NOMO-1 treated with dmso at 0.1 percent for 144 hours (cell line): ENCODE measurements at regions not wholly inside any gene's neighbourhood (a gene's known extent, or its start where the extent isn't known, plus 50 kb on each side); places are given as distances from the start of the nearest gene placed in this dataset.
"Not testable (repeated sequence)": the region's sequence is repeated elsewhere in the genome, so short reads cannot be mapped to it uniquely, and the experiment has no call there.

Experiments
- DNase-seq: peaks from one replicate; lab custom pipeline; 2025; ENCODE audit not compliant: unreplicated experiment; lab: John Stamatoyannopoulos, UW

DNA sequence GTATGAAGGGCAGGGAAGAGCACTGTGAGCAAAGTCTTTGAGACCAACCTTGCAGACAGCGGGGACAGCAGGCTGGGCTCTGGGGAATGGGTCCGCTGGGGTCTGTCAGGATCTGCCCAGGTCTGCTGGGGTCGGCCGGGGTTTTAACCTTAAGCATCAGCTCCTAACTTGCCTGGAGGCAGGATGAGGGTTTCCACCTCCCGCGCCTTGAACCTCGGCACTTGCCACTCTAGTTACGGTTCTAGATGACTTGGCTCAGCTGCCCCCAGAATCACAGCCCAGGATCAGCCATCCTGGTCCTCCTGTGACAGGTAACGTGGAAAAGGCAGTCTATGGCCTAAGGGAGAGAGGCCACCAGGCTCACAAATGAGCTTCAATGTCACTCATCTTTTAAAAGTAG, 50.4 kb upstream of the CACUL1 start:
- no peak for DNase-seq

DNA sequence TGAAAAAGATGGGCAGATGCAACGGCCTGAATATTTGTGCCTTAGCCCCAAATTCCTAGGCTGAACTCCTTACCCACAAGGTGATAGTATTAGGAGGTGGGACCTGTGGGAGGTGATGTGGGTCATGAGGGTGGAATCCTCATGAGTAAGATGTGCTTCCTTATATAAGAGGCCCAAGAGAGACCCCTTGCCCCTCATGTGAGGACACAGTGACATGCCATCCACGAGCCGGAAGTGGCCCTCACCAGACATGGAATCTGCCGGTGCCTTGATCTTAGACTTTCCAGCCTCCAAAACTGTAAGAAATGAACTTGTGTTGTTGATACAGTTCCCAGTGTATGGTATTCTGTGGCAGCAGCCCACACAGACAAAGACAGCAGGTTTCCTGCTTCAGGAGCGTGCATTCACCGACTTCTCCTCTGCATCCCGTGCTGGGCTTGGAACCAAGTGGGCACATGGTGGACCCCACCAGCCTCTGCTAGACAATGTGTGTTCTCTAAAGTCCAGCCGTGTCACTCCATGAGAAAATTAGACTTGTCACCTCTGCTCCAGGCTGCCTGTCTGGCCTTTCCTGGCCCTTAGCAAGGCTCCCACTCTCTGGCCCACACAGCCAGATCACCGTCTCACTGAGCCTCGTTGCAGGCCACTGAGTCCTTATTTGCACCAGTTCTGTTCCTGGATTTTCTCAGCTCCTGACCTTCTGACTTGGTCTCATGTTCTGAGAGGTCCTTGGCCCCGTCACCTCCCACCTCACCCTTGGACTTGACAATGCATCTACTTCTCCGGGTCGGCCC, 52.9 kb upstream of the CACUL1 start:
- no peak for DNase-seq

DNA sequence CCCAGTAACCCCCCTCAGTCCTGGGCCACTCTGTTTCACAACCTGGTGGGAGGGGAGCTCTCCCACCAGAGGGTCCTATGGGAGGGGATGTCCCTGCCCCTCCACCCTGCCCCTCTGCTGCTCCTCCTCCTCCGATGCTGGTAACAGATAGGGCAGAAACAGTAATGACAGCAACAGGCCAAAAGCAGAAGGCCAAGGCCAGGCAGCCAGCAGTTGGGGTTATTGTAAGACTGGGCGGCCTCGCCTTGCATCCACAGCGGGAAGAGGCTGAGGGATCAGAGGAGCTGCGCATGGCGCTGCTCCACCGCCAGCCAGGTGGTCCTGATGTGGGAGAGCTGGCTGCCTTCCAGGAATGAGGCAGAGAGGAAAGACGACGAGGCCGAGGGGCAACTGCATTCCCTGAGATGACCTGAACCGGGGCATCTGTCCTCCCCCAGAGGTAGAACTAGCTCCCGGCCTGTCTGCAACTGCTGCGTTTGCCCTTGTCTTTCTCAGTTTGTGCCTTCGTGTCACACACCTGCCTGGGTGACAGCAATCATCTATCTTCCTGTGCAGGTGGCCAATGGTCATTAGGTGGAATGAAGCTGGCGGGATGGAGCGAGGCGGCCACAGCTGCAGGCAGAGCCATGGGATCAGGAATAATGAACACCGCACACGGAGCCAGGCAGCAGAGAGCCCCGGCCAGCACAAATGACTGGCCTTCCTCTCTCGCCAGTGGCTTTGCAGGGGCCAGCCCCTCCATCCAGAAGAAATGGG, 54.0 kb upstream of the CACUL1 start:
- DNase-seq: no peak

DNA sequence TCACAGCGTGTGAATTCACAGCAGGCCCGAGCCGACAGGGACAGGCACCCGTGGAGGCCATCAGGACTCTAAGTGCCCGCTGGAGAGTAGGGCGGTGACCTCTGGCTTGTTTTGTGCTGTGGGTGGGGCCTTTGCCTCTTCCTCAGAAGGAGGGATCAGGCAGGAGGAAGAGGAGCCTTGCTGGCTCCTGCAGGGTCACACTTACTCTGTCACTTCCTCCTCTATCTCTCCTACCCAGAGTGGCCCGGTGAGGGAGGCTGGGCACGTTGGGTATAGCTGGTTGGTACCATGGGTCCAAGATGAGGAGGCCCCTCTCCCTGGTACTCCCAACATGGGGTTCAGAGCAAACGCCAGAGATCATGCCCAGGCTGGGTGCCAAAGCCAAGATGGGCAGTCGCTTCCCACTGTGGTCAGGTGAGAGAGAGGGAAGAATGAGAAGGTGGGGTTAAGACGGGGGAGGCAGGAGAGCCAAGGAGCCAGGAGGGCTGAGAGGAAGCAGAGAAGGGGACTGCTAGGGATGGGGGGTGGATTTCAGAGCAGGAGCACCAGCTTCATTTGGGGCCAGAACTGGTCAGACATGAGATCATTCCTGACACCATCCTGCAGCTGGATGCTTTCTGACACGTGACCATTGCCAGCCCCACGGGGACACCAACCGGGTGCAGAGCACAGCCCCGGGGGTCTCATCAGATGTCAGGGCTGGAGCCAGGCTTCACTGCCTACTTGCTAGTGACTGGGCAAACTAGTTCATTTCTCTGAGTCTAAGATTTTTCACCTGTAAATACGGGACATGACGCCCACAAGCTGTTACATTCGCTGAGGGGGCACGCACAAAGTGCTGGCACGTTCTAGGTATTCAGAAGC, 54.8 kb upstream of the CACUL1 start:
- peak; percentile 17 for DNase-seq

DNA sequence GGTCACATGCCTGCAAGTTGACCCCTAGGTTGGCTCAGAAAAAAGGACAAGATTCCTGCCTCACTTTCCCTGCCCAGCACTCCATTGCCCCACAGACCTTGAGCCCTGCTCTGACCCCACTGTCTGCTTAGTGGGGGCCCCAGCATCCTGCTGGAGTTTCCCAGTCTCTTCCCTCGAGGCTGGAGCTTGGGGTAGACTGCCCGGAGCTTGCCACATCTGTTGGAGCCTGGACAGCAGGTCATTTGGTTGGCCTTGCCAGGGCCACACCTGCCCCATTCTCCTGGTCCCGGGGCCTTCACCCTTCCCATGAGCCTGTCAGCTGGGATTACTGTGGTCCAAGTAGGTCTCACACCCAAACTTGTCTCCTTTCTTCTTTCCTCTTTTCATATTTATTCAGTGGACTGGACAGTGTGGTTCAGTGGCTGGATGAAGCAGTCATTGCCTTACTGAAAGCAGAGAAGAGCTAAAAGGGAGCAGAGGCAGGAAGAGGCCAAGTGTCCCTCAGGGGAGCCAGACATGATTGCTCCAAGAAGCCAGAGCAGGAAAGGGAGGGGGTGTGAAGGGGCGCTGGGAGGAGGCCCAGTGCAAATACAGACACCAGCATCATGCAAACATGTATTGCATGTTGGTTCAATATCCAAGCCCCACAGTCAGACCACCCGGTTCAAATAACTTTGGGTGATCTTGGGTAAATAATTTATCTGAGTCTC, 56.2 kb upstream of the CACUL1 start:
- DNase-seq: no peak

DNA sequence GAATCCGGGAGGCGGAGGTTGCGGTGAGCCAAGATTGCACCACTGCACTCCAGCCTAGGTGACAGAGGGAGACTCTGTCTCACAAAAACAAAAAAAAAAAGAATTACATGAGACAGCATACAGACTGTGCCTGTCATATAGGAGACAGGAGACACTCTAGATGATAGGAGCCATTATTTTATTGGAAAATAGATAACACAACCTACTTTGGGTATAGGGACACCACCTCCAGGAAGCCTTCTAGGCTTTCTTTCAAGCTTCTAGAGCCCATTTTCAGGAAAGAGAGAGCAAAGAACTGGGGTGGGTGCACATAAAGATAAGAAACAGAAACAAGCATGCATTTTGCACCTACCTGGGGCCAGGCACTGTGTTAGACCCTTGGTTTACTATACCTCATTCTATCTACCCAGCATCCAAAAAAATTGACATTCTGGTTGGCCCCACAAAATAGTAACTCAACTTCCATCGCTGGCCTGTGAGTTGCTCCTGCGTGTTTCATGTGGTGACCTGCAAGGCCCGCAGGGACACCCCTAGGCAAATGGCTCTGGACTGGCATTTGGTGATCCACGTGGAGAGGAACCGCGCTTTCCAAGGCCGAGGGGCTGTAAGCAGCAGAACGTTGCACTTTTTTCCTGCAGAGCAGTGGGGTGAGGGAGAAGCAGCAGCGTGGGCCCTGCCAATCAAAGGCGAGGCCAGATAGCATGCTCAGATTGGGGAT, 57.1 kb upstream of the CACUL1 start:
- no peak for DNase-seq

DNA sequence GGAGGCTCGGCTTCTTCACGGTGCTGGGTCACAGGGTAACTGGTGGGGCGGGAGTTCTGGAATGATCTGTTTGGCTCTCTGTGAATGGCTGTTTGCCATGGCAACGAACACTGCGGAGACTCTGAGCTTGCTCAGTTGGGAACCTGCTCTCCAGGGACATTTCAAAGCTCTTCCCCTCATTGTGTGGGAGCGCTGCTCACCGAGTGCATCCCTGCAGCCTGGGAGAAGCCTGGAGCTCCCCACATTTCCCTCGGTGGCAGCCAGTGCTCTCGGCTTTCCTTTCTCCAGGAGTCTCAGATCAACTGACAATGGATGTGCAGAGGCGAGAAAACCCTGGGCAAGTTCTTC, 57.6 kb upstream of the CACUL1 start:
- no peak for DNase-seq

DNA sequence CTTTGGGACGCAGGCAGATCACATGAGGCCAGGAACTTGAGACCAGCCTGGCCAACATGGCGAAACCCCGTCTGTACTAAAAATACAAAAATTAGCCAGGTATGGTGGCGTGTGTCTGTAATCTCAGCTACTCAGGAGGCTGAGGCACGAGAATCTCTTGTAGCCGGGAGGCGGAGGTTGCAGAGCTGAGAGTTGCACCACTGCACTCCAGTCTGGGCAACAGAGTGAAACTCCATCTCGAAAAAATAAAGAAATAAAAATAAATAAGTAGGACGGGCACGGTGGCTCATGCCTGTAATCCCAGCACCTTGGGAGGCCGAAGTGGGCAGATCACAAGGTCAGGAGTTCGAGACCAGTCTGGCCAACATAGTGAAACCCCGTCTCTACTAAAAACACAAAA, 58.2 kb upstream of the CACUL1 start:
- DNase-seq: not testable (repeated sequence)

DNA sequence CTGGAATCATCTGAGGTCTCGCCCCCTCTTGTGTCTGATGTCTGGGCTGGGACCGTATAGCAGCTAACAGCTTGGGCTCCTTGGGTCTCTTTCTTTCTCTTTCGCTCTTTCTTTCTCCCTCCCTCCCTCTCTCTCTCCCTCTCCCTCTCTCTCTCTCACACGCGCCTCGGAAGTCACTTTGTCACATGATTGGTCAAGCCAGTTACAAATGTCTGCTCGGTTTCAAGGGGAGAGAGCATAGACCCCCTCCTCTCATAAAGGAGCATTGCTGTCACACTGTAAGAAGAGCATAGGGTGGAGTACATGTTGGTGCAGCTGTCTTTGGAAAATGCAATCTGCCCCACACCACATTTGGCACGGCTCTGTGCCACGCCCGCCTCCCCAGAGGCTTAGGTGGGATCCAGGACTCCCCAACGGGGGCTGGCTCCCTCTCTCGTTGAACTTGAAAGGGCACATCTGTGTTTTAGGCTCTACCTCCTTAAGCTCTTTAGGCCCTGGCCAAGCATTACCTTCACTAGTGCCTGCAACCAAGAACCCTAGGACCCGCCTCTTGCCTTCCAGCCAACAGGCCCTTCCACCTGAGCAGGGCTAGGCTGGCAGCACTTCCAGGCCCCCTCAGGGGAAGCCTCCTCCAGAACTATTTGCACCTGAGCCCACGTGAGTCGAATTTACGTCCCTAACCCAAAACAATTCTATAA, 61.9 kb upstream of the CACUL1 start:
- no peak for DNase-seq

DNA sequence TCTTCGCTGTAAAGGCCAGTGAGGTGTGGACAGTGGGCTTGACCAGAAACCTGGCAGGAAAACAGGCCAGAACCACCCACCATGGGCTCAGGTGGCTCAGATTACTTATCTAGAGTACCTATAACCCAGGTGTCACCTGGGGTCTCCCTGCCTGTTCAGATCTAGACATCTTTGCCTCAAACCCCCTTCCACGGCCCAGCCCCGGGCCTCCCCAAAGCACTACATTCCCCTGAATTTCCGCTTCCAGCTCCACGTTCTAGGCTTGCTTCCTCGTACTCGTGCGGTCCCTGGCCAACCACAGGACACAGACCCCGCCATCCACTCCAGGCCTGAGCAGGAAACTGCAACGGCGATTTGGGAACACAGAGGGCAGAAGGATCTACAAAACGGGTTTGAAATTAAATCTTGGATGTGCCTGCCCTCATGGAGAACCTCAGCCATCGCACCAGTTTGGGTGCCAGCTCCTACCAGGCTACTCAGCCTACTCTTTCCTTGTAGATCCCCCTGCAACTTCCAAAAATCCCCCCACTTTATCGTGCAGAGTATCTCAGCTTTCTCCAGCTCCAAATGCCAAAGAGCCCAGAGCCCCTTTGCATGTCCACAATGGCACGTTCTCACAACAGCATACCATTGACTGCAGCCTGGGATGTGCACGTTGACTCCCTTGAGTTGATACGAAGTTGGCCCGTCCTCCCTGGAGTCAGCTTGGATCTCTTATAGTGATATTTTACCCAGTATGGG, 62.7 kb upstream of the CACUL1 start:
- no peak for DNase-seq

DNA sequence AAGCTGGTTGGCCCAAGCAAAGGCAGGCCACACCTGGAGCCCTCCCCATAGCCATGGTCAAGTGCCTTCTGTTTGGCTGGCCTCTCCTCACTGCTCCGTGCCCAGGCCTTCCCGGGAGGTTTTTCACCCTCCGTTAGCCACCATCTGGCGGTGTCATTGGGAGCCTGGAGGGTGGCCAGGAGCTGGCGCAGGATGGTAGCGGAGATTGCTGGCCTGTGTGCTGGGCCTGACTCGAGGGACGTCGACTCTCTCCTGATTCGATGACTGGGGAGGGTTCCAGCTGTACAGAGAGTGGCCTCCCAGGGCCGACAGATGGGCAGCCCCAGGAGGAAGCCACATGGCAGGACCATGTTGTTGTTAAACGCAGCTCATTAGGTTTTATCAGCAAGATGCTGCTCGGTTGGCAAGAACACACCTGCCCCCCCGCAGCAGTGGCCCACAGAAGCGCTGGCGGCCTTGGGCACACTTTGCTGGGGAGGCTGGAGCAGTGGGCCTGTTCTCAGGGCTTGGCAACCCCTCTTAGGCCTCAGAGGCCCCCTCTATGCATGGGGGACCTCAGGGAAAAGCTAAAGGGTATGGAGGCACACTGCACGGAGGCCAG, 64.0 kb upstream of the CACUL1 start:
- DNase-seq: no peak

DNA sequence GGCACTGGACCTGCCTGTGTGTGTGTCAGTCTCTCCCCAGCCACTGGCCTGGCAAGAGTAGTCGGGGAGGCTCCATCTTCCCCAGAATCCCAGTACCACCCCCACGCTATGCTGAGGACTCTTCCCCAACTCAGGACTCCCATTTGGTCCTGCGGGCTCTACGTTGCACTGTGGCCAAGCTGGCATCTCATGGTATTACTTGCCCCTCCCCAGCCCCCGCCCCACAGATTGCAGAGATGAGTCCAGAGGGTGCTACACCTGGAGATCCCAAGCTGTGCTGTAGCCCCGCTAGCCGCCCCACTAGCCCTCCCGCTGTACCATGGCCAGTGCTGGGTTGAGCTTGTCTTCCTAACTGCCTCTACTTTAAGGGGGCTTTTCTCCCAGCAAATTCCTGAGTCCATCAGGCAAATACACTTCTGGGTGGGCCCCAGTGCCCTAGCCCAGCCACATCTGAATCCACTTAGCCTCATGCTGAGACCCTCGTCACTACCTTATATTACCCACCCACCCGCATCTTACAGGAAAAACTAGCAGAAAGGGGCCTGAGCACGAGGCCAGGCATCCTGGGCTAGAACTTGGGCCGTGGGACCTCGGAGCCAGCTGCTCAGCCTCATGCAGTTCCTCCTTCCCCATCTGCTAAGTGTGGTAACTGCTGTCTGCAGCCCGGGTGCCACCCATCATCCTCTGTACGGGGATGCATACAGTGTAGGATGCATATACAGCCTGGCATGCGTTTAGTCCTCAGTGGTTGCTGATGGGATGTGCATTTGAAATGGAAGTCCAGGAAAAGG, 65.8 kb upstream of the CACUL1 start:
- DNase-seq: no peak

DNA sequence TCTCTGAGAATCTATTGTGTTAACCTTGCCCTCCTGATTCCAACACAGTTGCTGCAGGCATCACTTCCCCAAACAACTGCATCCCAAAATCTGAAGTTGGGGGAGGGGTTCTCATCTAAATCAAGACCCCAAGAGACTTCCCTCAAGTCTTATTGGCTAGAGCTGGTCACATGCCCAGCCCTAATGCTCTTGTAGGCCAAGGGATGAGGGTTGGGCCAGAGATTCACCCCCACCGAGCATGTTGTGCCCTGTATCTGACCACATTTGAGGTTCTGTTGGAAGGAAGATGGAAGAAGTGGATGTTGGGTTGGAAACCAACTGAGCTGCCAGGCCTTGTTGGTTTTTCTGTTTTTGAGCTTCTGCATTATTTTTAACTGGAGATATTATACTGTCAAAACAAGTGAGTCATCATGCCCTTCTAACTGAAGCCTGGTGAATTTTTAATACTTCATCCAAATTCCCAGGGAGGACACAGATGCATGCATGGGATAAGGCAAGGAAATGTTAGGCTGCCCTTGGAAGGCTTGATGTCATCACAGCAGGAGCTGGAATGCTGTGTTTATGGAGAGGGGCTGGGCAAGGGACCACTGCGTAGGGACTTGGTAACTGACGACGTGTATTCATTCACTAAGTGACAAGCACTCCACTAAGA, 68.6 kb upstream of the CACUL1 start:
- no peak for DNase-seq

DNA sequence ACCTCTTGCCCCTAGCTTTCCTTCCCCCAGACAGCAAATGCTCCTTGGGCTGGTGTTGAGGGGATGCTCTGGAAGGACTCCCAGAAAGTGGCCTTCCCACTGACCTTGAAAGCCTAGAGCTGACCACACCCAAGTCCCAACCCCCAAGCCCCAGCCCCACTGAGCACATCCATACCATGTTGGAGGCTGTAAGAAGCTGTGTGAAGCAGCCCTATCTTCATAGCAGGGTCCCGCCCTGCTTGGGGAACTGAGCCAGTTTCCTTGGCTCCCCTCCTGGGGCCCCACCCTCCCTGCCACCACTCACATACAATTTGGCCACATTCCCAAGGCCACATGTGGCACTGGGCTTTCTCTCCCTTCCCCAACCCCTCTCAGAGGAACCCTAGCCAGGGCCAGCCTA, 72.3 kb upstream of the CACUL1 start:
- no peak for DNase-seq

DNA sequence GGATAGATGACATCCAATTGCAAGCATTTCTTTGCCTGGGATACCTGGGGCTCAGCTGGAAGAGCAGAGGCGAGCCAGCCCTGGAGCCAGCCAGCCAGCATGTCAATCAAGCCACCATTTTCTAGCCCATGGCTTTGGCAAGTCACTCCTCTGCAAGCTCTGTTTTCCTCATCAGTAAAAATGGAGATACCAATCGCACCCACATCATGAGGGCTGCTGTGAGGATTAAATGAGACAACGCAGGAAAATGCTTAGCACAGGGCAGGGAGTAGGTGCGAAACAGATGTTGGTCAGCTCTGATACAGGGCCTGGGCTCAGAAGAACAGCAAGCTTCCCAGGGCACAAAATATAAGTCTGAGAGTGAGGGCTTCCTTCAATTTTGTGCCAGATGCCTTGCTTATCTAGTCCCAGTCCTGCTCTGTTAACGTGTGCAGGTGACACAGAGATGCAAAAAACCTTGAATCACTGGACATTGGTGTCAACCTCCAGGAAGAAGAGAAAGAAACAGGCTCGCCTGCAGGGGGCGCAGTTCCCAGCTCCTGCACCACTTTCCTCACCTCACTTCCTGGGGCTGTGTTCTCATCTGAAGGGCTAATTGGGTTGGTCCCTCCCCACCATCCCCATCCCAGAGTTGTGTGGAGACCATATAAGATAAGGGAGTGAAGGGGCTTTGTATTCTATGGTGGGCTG, 72.8 kb upstream of the CACUL1 start:
- no peak for DNase-seq

DNA sequence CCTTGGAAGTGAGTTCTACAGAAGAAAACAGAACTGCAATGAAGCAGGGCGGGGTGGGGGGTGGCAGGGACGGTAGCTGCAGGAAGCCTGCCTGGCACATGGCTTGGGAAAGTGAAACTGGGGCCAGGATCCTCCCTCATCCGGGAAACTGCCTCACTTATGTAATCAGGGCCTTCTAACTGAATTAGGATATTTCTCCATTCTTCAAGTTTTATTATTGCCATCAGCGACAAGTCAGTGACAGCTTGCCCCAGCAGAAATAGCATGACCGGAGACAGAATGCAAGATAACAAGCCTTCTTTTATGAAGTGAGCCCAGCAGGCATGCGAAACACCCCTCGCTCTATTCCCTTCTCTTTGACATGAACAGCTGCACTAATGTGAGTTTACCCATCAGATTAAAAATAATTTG, 77.5 kb upstream of the CACUL1 start:
- peak; percentile 64 for DNase-seq

DNA sequence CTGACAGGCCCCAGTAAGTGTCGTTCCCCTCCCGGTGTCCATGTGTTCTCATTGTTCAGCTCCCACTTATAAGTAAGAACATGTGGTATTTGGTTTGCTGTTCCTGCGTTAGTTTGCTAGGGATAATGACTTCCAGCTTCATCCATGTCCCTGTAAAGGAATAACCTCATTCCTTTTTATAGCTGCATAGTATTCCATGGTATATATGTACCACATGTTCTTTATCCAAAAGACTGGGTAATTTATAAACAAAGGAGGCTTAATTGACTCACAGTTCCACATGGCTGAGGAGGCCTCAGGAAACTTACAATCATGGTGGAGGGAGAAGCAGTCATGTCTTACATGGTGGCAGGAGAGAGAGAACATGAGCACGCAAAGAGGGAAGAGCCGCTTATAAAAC, 79.6 kb upstream of the CACUL1 start:
- DNase-seq: not testable (repeated sequence)
